H1 (cell line): ENCODE measurements at regions not wholly inside any gene's neighbourhood (a gene's known extent, or its start where the extent isn't known, plus 50 kb on each side); places are given as distances from the start of the nearest gene placed in this dataset.

ENCODE experiments used
- CBX5 ChIP-seq: fragments of 300-800, 300-1000 bp; sonication (generic); IDR thresholded peaks from 2 replicates; pipeline ENCODE4 v1.7.1; 2016; ENCODE audit warnings: antibody characterized with exemption, low read length, low read depth
- CHD2 ChIP-seq: IDR thresholded peaks from 2 replicates; pipeline ENCODE4 v1.6.1; 2012; ENCODE audit warnings: low read length, improper control_type of control experiment
- JUND ChIP-seq: IDR thresholded peaks from 2 replicates; pipeline ENCODE4 v1.6.1; 2011; ENCODE audit warnings: mild to moderate bottlenecking, improper control_type of control experiment, low read length
- POU5F1 ChIP-seq: IDR thresholded peaks from 2 replicates; pipeline ENCODE4 v1.6.1; 2011; ENCODE audit warnings: low read depth, mild to moderate bottlenecking, low read length, moderate library complexity
- RFX5 ChIP-seq: IDR thresholded peaks from 2 replicates; pipeline ENCODE4 v1.6.1; 2011; ENCODE audit warnings: low read depth, low read length, improper control_type of control experiment, borderline replicate concordance
- ZNF274 ChIP-seq: IDR thresholded peaks from 2 replicates; pipeline ENCODE4 v1.7.0; 2012; ENCODE audit warnings: low read length, borderline replicate concordance; ENCODE audit errors: extremely low read depth

DNA sequence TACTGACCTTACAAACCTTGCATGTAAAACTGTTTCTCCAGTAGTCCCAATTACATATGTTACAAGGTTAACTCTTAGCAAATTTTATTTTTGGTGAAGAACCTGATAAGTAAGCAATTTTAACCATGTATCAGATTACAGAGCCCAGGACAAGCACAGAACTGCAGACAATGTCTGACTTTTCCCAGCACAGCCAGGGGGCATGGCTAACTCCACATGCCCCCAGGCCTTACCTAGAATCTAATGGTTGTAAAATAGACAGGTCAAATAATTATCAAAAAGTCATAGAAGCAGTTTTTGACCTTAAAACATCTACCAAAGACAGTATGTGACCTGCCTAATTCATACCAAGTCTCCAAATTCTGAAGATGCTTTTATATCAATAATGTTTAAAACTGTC is 364.1 kb downstream of the FOXO1 start (continued):
- TF ChIP-seq JUND (no peak), CHD2 (no peak), POU5F1 (no peak), CBX5 (no peak), RFX5 (no peak), ZNF274 (no peak)
